ENCODE measurements at regions not wholly inside any gene's neighbourhood (a gene's known extent, or its start where the extent isn't known, plus 50 kb on each side); places are given as distances from the start of the nearest gene placed in this dataset.
"Not testable (repeated sequence)": the region's sequence is repeated elsewhere in the genome, so short reads cannot be mapped to it uniquely, and the experiment has no call there.

- no peak for DNase-seq (ENCODE audit: low read depth in 2 of 2)
Observed at GRCh38 chr1:172837816-172838679, 179.1 kb downstream of the FASLG start.

- no peak for DNase-seq (ENCODE audit: low read depth in 2 of 2)
Observed at GRCh38 chr1:172838680-172839313, 179.9 kb downstream of the FASLG start.

- not testable (repeated sequence) for DNase-seq (ENCODE audit: low read depth in 2 of 2)
Observed at GRCh38 chr1:172839639-172840038, 180.7 kb downstream of the FASLG start.

- no peak for DNase-seq (ENCODE audit: low read depth in 2 of 2)
Observed at GRCh38 chr1:172843444-172843843, 184.5 kb downstream of the FASLG start.

GRCh38 chr1:172845371-172845770 lies 186.5 kb downstream of the FASLG start:
- peak; percentile 39 to 48 for DNase-seq (ENCODE audit: low read depth in 2 of 2)

GRCh38 chr1:172845865-172846264 lies 187.0 kb downstream of the FASLG start:
- DNase-seq (ENCODE audit: low read depth in 2 of 2): no peak

GRCh38 chr1:172847814-172848213 lies 188.9 kb downstream of the FASLG start:
- DNase-seq (ENCODE audit: low read depth in 2 of 2): not testable (repeated sequence)

- DNase-seq (ENCODE audit: low read depth in 2 of 2): no peak
Observed at GRCh38 chr1:172849653-172850052, 190.8 kb downstream of the FASLG start.

GRCh38 chr1:172851077-172851476 lies 192.2 kb downstream of the FASLG start:
- no peak for DNase-seq (ENCODE audit: low read depth in 2 of 2)

GRCh38 chr1:172851856-172852255 lies 193.0 kb downstream of the FASLG start:
- DNase-seq (ENCODE audit: low read depth in 2 of 2): no peak

GRCh38 chr1:172855983-172856382 lies 194.8 kb downstream of the TNFSF18 start:
- DNase-seq (ENCODE audit: low read depth in 2 of 2): not testable (repeated sequence)

- no peak for DNase-seq (ENCODE audit: low read depth in 2 of 2)
Observed at GRCh38 chr1:172863031-172863430, 187.7 kb downstream of the TNFSF18 start.

- no peak for DNase-seq (ENCODE audit: low read depth in 2 of 2)
Observed at GRCh38 chr1:172867216-172867818, 183.4 kb downstream of the TNFSF18 start.

GRCh38 chr1:172870901-172871606 lies 179.7 kb downstream of the TNFSF18 start:
- no peak for DNase-seq (ENCODE audit: low read depth in 2 of 2)

- DNase-seq (ENCODE audit: low read depth in 2 of 2): no peak
Observed at GRCh38 chr1:172874950-172875349, 175.8 kb downstream of the TNFSF18 start.

- no peak for DNase-seq (ENCODE audit: low read depth in 2 of 2)
Observed at GRCh38 chr1:172875892-172876291, 174.8 kb downstream of the TNFSF18 start.

- DNase-seq (ENCODE audit: low read depth in 2 of 2): no peak
Observed at GRCh38 chr1:172882385-172882784, 168.4 kb downstream of the TNFSF18 start.

GRCh38 chr1:172882791-172883386 lies 167.9 kb downstream of the TNFSF18 start:
- DNase-seq (ENCODE audit: low read depth in 2 of 2): no peak

- no peak for DNase-seq (ENCODE audit: low read depth in 2 of 2)
Observed at GRCh38 chr1:172883387-172883791, 167.4 kb downstream of the TNFSF18 start.

GRCh38 chr1:172883844-172884243 lies 166.9 kb downstream of the TNFSF18 start:
- DNase-seq (ENCODE audit: low read depth in 2 of 2): no peak

- DNase-seq (ENCODE audit: low read depth in 2 of 2): no peak
Observed at GRCh38 chr1:172885411-172885810, 165.3 kb downstream of the TNFSF18 start.

- no peak for DNase-seq (ENCODE audit: low read depth in 2 of 2)
Observed at GRCh38 chr1:172885971-172886370, 164.8 kb downstream of the TNFSF18 start.

All from stimulated activated CD4-positive, alpha-beta T cell treated with anti-CD3 and anti-CD28 coated beads, Interleukin-12 subunit alpha, Interleukin-12 subunit beta, amount 100 ng/mL, for 24 hours (primary cell).